HG03520 (cell line): ENCODE measurements at regions not wholly inside any gene's neighbourhood (a gene's known extent, or its start where the extent isn't known, plus 50 kb on each side); places are given as distances from the start of the nearest gene placed in this dataset.

Experiments
- ATAC-seq: cut with Tn5 transposase; IDR thresholded peaks from one replicate; pipeline ENCODE4 v1.9.1; 2021; ENCODE audit warnings: mild to moderate bottlenecking, moderate library complexity; ENCODE audit not compliant: unreplicated experiment

DNA sequence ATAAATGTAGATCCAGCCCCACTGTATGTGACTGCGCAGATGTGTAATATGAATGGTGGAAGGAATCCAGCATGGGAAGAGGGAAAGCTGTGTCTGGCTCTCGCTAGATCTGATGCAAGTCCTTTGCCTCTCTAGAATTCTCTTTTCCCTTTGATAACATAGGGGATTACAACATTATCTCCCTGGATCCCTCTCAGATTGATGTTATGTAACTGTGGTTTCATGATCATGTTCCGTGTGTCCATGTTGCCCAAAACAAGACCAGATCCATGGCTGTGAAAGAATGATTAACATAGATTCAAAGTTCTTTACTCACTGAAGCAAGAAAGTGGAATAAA, 184.0 kb upstream of the UBL3 start:
- no peak for ATAC-seq

- ATAC-seq, result no peak
Observed at GRCh38 chr13:30033681-30034457, 183.5 kb upstream of the UBL3 start.

GRCh38 chr13:30032263-30032662, 181.8 kb upstream of the UBL3 start:
- ATAC-seq, result no peak

DNA sequence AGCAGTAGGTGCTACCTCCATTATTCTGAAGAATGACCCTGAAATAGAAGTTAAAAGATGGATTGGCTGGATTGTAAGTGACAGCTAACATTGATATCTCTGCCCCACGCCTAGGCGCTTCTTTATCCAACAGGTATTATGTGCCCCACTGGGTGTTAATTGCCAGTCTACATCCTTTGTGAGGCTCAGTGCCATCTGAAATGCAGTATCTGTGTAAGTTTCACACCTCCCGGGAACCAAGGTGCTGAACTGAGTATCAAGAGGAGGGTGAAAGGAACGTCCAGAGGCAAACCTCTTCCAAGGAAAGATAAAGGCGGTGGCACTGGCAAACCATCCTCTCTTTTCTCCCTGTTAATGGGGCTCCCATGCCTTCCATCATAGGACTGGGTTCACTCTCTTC, 181.1 kb upstream of the UBL3 start:
- no peak for ATAC-seq

GRCh38 chr13:30030141-30030750, 179.8 kb upstream of the UBL3 start:
- ATAC-seq, result no peak

DNA sequence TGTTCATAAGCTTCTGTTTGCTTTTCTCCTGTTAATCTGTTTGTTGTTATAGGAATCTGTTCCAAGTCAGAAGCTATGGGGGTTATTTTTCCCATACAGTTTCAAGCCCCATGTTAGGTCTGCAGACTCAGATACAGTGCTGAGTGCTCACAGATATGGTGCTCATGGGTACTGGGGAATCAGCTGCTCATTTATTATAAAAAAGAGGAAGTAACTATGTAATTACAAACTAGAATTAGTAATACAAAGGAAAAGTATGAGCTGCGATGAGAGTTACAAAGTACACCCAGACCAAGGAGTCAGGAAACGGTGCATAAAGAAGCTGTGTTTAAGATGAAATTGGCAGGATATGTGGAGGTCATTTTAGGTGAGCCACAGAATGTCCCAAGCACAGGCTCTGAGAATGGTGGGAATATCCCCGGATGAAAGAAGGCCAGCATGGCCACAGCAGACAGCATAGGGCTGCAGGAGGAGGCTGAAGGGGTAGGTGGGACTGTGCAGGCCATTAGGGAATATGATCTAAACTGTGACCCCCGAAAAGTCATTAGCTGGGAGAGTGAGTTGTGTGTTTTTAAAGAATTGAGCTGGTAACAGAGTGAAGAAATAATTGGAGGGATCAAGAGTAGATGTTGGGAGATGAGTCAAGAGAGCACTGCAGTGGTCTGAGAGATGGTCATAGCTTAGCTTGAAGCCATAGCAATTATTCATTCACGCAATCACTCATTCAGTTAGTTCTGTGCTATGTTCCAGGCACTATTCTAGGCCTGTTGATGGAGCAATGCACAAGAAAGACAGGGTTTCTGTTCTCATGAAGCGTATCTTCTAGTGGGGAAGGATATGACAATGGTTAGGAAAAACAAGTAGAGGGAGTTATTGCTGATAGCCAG, 177.4 kb upstream of the UBL3 start:
- ATAC-seq, result no peak

- ATAC-seq, result no peak
Observed at GRCh38 chr13:30026909-30027308, 176.5 kb upstream of the UBL3 start.

GRCh38 chr13:30026093-30026492, 175.7 kb upstream of the UBL3 start:
- ATAC-seq, result no peak

DNA sequence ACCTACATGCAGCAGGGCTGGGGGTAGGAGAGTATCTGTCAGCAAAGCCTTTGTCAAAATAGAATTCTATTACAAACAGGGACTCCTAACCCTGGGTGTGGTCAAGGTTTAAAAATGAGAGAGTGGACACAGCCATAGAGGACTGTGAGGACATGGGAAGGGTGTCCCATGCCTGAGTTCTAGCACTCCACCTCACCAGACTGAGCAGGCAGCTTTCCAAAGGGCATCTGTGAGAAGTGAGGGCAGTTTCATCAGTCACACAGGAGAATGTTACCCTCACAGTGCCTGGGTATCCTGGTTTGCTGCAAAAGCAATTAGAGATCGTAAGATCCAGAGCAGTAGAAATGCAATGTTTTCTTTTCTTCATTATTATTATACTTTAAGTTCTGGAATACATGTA, 174.9 kb upstream of the UBL3 start:
- ATAC-seq, result no peak

- no peak for ATAC-seq
Observed at GRCh38 chr13:30024125-30024865, 173.9 kb upstream of the UBL3 start.

DNA sequence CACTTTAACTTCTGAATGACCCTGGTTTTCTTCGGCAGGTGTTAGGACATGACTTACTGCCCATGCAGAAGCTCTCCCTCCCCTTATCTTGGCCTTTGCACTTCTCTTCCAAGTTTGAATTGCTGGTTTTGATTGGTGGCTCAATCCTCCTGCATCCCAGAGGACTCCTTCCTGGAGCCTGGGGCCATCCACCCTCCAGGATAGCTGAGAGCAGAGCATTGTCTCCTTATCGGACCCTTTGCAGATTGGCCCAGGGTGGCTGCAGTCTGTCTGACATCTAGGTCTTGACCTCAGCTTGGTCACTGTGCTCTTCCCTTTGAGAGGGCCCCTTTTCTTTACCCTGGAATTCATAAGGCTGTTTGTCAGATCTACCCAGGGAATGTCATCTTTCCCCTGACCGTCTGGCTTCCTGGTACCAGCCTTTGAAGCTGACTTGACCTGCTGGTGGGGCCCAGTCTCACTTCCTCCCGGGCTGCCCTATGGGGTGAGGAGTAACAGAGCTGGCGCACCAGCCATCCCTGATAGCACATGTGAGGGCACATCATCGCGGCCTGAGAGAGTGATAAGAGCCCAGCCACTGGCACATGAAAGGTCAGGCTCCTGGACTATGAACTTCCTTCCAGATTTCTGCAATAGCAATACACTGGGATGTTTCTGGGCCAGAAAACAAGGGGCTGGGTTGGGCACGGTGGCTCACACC, 172.9 kb upstream of the UBL3 start:
- ATAC-seq, result no peak

- no peak for ATAC-seq
Observed at GRCh38 chr13:30022796-30023195, 172.4 kb upstream of the UBL3 start.

DNA sequence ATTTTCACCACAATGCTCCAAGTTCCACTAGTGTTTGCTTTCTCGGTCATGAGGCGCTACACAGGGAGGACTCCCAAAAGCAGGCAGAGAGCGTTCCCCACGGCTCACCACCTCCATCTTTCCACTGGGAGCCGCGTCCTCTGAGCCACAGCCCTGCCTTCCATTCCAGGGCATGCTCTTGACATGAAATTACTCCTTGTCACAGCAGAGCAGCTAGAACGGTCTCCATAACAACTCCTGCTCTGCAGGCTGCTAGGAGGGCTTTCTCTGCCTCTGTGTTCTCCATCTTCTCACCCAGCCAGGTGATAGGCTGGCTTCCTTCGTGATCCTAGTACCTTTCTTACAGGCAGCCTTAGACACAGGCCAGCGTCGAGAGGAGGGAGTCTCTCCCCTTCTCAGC, 171.8 kb upstream of the UBL3 start:
- no peak for ATAC-seq

- no peak for ATAC-seq
Observed at GRCh38 chr13:30021611-30022010, 171.2 kb upstream of the UBL3 start.

DNA sequence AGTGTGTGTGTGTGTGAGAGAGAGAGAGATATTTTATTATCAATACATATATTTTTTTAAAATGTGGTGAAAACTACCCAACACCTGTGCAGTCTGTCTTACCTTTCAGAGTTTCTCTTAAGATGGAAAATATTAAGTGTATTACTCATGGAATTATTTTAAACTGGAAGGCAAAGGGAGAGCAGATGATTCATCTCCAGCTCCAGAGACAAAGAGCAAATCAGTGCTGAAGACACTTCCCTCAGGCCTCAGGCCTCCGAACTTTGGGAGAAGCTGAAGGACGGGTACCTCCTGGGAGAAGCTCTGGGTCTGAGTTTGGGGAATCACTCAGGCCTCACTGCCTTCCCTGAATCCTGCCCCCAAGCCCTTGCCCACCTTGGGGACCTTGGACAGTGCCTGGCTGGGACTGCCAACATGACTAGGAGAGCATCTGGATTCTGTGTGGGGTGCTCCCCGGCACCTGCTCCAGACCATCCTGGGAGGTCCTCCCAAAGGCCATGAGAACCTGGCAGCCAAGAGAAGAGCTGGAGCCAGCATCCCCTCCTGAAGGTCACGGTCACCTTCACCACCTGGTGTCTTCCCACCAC, 170.4 kb upstream of the UBL3 start:
- ATAC-seq, result no peak

GRCh38 chr13:30019648-30020626, 169.5 kb upstream of the UBL3 start:
- no peak for ATAC-seq

DNA sequence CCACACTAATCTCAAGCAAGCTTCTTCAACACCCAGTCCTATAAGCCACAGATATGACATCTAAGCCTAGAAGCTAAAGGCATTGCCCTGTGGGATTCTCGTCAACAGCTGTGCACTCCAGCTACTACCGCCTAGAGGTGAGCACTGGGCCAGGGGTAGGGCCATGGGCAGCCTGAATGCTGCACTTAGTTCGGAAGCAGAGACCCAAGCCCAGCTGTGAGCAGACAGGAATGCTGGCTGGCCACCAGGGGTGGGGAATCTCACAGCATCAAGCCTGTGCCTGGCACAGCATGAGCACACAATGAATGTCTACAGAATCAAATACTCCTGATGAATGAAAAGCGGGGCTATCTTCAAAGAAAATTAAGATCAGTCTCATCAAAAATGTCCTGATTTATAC, 167.5 kb upstream of the UBL3 start:
- no peak for ATAC-seq

DNA sequence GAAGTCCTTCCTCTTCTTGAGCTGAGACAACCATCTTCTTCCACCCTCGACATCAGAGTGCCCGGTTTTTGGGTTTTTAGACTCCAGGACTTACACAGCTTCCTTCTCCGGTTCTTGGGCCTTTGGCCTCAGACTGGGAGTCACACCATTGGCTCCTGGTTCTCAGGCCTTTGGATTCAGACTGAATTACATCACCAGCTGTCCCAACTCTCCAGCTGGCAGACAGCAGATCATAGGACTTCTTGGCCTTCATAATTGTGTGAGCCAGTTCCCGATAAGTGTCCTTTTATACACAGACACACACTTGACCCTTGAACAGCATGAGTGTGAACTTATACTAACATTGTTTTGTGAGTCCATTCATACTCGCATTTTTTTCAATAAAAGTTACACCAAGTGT, 166.0 kb upstream of the UBL3 start:
- no peak for ATAC-seq

DNA sequence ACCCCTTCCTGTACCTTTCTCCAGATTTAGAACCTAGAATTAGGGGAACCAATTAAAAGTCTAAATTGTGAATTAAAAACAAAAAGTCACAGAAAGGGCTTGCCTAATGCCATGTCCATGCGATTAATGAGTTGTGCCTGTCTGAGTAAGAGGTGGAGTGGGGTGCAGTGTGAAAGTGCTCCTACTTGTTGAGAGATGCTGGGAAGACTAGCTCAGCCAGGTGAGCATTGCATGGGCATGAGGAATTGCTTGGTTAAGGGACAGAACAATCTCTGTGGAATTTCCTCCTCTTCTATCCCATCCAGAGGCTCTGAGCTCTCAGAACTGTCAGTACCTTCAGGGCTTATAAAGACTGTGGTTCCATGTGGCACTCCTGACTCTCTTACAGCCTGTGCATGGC, 159.0 kb upstream of the UBL3 start:
- ATAC-seq, result no peak
